ENCODE measurements at regions not wholly inside any gene's neighbourhood (a gene's known extent, or its start where the extent isn't known, plus 50 kb on each side); places are given as distances from the start of the nearest gene placed in this dataset.

DNA sequence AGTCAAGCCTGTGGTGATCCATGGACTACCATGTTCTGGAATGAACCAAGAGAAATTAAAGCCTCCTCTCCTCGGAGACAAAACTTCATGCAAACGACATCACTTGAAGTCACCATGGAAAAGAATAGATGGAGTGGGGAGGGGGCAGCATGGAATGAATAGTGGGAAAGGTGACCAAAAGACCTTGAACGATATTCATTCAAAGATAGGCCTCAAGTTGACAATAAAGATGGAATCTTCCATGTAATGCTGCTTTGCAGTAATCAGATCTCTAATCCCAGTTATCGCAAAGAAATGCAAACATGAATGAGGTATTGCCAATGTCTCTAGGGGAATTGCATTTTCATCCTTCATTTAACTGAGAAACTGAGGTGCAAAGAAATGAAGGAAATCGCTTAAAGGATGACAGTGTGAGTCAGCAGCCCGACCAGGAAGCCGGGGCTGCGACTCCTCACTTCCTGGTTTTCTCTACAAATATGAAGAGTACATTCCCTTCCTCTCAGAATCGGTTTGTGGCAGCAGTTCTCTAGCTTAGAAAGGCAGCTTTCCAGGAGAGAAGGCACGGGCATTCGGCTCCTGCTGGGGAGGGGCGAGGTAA is 65.6 kb upstream of the RREB1 start:
- Histone ChIP-seq H3K4me3 (ENCODE audit: low read depth, low read length) (no peak overlapping the region), H3K4me1 (no peaks in the 10 kb centered on the region)
- TF ChIP-seq, protein P1, sequence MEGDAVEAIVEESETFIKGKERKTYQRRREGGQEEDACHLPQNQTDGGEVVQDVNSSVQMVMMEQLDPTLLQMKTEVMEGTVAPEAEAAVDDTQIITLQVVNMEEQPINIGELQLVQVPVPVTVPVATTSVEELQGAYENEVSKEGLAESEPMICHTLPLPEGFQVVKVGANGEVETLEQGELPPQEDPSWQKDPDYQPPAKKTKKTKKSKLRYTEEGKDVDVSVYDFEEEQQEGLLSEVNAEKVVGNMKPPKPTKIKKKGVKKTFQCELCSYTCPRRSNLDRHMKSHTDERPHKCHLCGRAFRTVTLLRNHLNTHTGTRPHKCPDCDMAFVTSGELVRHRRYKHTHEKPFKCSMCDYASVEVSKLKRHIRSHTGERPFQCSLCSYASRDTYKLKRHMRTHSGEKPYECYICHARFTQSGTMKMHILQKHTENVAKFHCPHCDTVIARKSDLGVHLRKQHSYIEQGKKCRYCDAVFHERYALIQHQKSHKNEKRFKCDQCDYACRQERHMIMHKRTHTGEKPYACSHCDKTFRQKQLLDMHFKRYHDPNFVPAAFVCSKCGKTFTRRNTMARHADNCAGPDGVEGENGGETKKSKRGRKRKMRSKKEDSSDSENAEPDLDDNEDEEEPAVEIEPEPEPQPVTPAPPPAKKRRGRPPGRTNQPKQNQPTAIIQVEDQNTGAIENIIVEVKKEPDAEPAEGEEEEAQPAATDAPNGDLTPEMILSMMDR (IDR thresholded peaks at IDR 0.05; ENCODE audit: low read depth, low read length) = no peak

DNA sequence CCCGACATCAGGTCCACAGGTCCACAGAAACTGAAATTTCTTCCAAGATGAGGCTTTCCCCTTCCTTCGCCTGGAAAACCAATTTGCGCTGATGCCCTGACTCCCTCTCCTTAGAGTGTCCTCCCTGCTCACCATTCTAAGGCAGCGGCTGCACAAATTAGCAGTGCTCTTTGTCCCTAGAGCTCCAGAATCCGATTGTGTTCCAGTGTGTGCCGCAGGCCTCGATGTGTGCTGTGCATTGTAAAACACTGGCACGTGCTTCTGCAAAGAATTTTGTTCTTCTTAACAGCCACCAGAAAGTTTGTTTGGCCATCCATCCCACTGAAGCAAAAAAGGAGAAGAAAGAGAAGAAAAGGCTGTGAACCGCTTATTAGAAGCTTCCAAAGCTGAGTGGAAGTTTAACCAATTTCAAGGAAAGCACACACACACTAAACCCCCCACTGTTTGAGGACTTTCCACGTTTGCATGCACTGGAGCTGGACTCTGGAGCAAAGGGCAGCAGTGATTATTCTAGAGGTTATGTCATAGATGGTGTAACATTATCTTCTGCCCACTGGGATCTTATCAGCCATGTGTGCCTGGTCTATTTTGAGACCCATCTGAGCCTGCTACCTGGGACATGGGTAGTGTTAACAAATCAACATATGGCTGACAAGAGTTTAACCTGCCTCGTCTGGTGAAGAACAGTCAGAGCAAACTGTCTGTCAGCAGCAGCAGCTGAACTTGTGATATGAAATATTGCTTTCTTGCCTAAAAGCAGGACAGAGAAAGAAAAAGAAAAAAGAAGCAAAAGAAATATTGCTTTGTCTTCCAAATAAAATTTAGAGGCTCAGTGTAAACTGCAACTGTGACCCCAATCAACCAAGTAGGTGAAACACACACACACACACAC is 64.9 kb upstream of the RREB1 start:
- no peaks in the 10 kb centered on the region for H3K27me3 ChIP-seq
- DNase-seq = no peak
- no peaks in the 10 kb centered on the region for H3K36me3 ChIP-seq
- no peaks in the 10 kb centered on the region for H3K9me3 ChIP-seq
- H3K4me1 ChIP-seq = no peaks in the 10 kb centered on the region; the same call in 1 of the 2 replicates
- TF ChIP-seq, protein P1 (IDR thresholded peaks at IDR 0.05; ENCODE audit: low read depth, low read length) = no peak
- no peak overlapping the region for H3K4me3 ChIP-seq (ENCODE audit: low read depth, low read length)

More for the DNA sequence above, 65.6 kb upstream of the RREB1 start:
- Histone ChIP-seq H3K36me3 (no peaks in the 10 kb centered on the region), H3K27me3 (no peaks in the 10 kb centered on the region), H3K9me3 (no peaks in the 10 kb centered on the region)
- DNase-seq = no peak

DNA sequence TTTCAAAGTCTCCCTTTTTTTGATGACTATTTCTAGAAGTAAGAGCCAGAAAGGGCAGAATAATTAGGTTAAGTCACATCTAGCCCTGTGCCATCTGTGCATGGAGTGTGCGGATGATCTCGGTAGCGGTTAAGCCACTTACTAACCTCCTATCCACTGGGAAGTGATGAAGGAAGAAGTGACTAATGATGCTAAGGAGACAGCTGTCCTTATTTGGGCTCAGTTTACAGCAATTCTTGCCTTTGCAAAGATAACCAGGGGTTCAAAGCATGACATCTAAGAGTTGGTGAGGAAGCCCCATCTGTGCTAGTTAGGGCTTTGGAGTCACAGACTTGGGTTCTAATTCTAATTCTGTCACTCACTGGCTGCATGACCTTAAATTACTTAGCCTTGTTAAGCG is 62.4 kb upstream of the RREB1 start:
- H3K9me3 ChIP-seq = no peaks in the 10 kb centered on the region
- no peak for DNase-seq
- TF ChIP-seq, protein P1 (IDR thresholded peaks at IDR 0.05; ENCODE audit: low read depth, low read length) = no peak
- no peak overlapping the region for H3K4me3 ChIP-seq (ENCODE audit: low read depth, low read length)
- no peaks in the 10 kb centered on the region; the same call in 1 of the 2 replicates for H3K27me3 ChIP-seq
- H3K36me3 ChIP-seq = no peaks in the 10 kb centered on the region
- H3K4me1 ChIP-seq = no peaks in the 10 kb centered on the region; the same call in 1 of the 2 replicates

DNA sequence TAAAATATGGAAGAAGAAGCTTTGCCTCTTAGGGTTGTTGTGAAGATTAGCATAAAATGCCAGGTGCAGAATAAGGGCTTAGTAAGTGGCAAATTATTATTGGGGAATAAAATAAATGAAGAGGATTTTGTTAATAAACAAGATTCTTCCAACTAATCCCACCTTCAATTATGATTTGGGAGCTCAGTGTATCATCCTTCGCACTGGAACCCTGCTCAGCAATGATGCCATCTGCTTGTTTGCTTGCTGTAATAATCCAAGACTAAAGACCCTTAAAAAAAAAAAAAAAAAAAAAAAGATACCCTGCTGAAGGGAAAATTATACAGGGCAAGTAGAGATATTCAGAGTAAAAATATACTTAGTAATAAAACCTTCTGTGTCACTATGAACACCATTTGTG is 62.0 kb upstream of the RREB1 start:
- H3K9me3 ChIP-seq = no peaks in the 10 kb centered on the region
- H3K4me3 ChIP-seq (ENCODE audit: low read depth, low read length) = no peak overlapping the region
- TF ChIP-seq, protein P1 (IDR thresholded peaks at IDR 0.05; ENCODE audit: low read depth, low read length) = no peak
- no peaks in the 10 kb centered on the region; the same call in 1 of the 2 replicates for H3K4me1 ChIP-seq
- peaks cover 1% of the 10 kb centered on the region; the same call in 1 of the 2 replicates for H3K27me3 ChIP-seq
- no peak for DNase-seq
- H3K36me3 ChIP-seq = no peaks in the 10 kb centered on the region

DNA sequence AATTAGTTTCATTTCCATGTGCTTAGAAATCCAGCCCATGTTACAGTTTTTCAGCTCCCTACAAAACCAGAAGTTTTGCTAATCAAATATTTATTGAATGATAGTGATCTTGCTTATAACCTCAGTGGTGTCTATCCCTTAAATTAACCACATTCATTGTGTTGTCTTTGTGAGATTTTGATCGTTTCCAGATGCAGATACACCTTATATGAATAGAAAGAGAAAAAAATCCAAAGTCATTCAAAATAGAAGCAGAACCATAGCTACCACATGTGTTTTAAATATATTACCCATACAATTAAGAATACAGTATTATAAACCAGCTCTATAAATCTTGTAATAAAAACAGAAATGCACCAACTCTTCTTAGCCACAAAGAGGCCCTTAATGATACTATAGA is 60.6 kb upstream of the RREB1 start:
- Histone ChIP-seq H3K36me3 (no peaks in the 10 kb centered on the region), H3K4me3 (ENCODE audit: low read depth, low read length) (no peak overlapping the region), H3K4me1 (no peaks in the 10 kb centered on the region; the same call in 1 of the 2 replicates), H3K27me3 (peaks cover 15% of the 10 kb centered on the region), H3K9me3 (no peaks in the 10 kb centered on the region)
- TF ChIP-seq, protein P1 (IDR thresholded peaks at IDR 0.05; ENCODE audit: low read depth, low read length) = no peak
- DNase-seq = no peak

DNA sequence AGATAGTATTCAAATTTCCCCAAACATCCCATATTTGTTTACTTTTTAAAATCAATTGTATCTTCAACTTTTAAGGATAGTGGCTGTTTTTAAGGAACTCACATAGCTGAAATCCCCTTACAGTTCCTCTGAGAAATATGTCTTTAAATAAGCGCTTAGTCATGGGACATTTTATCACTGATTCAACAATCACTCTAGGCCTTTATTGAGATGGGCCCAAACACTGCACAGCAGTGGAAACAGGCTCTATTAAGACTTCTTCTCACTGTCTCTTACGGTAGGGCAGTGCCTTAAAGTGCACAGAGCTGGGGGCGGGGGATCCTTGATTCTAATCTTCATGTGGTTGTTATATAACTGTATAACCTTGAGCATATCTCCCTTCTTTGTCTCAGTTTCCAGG is 59.8 kb upstream of the RREB1 start:
- TF ChIP-seq, protein P1 (IDR thresholded peaks at IDR 0.05; ENCODE audit: low read depth, low read length) = no peak
- no peak for DNase-seq

More for the DNA sequence above, 59.8 kb upstream of the RREB1 start:
- Histone ChIP-seq H3K27me3 (peaks cover 20% of the 10 kb centered on the region), H3K36me3 (no peaks in the 10 kb centered on the region), H3K4me3 (ENCODE audit: low read depth, low read length) (no peak overlapping the region), H3K4me1 (no peaks in the 10 kb centered on the region; the same call in 1 of the 2 replicates), H3K9me3 (no peaks in the 10 kb centered on the region)
